SK-N-SH (cell line): ENCODE measurements at regions not wholly inside any gene's neighbourhood (a gene's known extent, or its start where the extent isn't known, plus 50 kb on each side); places are given as distances from the start of the nearest gene placed in this dataset.

Experiments used
- CTCF ChIA-PET: fragments of 300-600, 350-600 bp; formaldehyde crosslinking; extraction: SDS; loops from one replicate; lab custom pipeline; 2021; lab: Yijun Ruan, JAX
- POLR2A ChIA-PET: fragments of 350-600 bp; sonication (Branson Sonifier 250); formaldehyde crosslinking; extraction: SDS; loops from one replicate; lab custom pipeline; 2020; ENCODE audit warnings: antibody characterized with exemption, inconsistent platforms; lab: Yijun Ruan, JAX
- DNase-seq: peaks from one replicate; pipeline ENCODE4 v3.0.0; 2012
- H2AFZ ChIP-seq: fragments of 200-600 bp; sonication (generic); 2 replicates; pipeline ENCODE4 v1.8.1; 2016; ENCODE audit warnings: antibody characterized with exemption, mild to moderate bottlenecking, low read depth
- H3F3A ChIP-seq: fragments of 200-600 bp; sonication (generic); replicated peaks from 2 replicates; pipeline ENCODE3; 2016; ENCODE audit warnings: antibody characterized with exemption, mild to moderate bottlenecking; ENCODE audit not compliant: insufficient read depth
- H3K27ac ChIP-seq, 2 experiments: fragments of 200-500 bp in 1 of 2; fragments of 200-600 bp in 1 of 2; sonication (Bioruptor generic) in 1 of 2; sonication (generic), shearing (Covaris generic) in 1 of 2; 2 replicates each; pipeline versions ENCODE4 v1.5.1 to v1.6.1; 2014 to 2016; ENCODE audit warnings: low read depth in 2 of 2, inconsistent platforms in 1 of 2, low read length in 1 of 2, mild to moderate bottlenecking in 1 of 2, mixed read lengths in 1 of 2
- H3K27me3 ChIP-seq: fragments of 200-600 bp; sonication (generic), shearing (Covaris generic); 2 replicates; pipeline ENCODE4 v1.6.1; 2016; ENCODE audit warnings: mixed run types; ENCODE audit not compliant: insufficient read depth
- H3K36me3 ChIP-seq, 2 experiments: fragments of 200-500 bp in 1 of 2; fragments of 200-600 bp in 1 of 2; sonication (Bioruptor generic) in 1 of 2; sonication (generic) in 1 of 2; replicated peaks in 1 of 2; 2 replicates each; pipeline versions ENCODE3 to v1.5.1; 2014 to 2016; ENCODE audit warnings: low read length in 1 of 2, mild to moderate bottlenecking in 1 of 2; ENCODE audit not compliant: insufficient read depth in 2 of 2, control insufficient read depth in 1 of 2
- H3K4me1 ChIP-seq, 2 experiments: fragments of 200-500 bp in 1 of 2; fragments of 200-600 bp in 1 of 2; sonication (Bioruptor generic) in 1 of 2; sonication (generic), shearing (Covaris generic) in 1 of 2; 2 replicates each; pipeline versions ENCODE4 v1.5.1 to v1.6.1; 2014 to 2016; ENCODE audit warnings: low read depth in 1 of 2, low read length in 1 of 2, mixed run types in 1 of 2; ENCODE audit not compliant: insufficient read depth in 2 of 2, control insufficient read depth in 1 of 2
- H3K4me2 ChIP-seq: fragments of 200-600 bp; sonication (generic), shearing (Covaris generic); 2 replicates; pipeline ENCODE4 v1.6.1; 2017; ENCODE audit warnings: mixed run types
- H3K4me3 ChIP-seq, 2 experiments: fragments of 200-500 bp in 1 of 2; fragments of 200-600 bp in 1 of 2; sonication (Bioruptor generic) in 1 of 2; sonication (generic), shearing (Covaris generic) in 1 of 2; 2 replicates each; pipeline versions ENCODE4 v1.5.1 to v1.8.1; 2014 to 2016; ENCODE audit warnings: low read depth in 2 of 2, inconsistent platforms in 1 of 2, low read length in 1 of 2, mild to moderate bottlenecking in 1 of 2, mixed read lengths in 1 of 2, moderate library complexity in 1 of 2
- H3K79me2 ChIP-seq: fragments of 200-600 bp; sonication (generic); 2 replicates; pipeline ENCODE4 v1.8.1; 2017; ENCODE audit warnings: mild to moderate bottlenecking; ENCODE audit not compliant: insufficient read depth
- H3K9ac ChIP-seq: fragments of 200-600 bp; sonication (generic); 2 replicates; pipeline ENCODE4 v1.6.1; 2017; ENCODE audit warnings: mixed run types
- H3K9me2 ChIP-seq: fragments of 200-600 bp; sonication (generic); 2 replicates; pipeline ENCODE4 v1.6.1; 2017; ENCODE audit warnings: mixed run types
- H3K9me3 ChIP-seq: fragments of 200-600 bp; sonication (generic); 2 replicates; pipeline ENCODE4 v1.6.1; 2017; ENCODE audit warnings: mixed run types, mild to moderate bottlenecking, moderate library complexity
- H4K20me1 ChIP-seq: fragments of 200-600 bp; sonication (generic); 2 replicates; pipeline ENCODE4 v1.6.1; 2017; ENCODE audit warnings: mild to moderate bottlenecking, mixed run types; ENCODE audit not compliant: insufficient read depth
- MEF2A ChIP-seq: IDR thresholded peaks from 2 replicates; pipeline ENCODE4 v1.4.0; 2012; ENCODE audit warnings: low read depth, borderline replicate concordance
- WGBS: methylation state at CpG from one replicate; pipeline ENCODE4 v1.1.6; 2017; ENCODE audit warnings: low lambda C conversion rate; 5-methylcytosine and 5-hydroxymethylcytosine counted together
- TF ChIP-seq, protein P1 (sequence below): fragments of 200-600 bp; sonication (generic); IDR thresholded peaks from 2 replicates; pipeline ENCODE4 v1.6.1; 2017; ENCODE audit warnings: antibody characterized with exemption, mild to moderate bottlenecking, moderate library complexity
- TF ChIP-seq, protein P2 (sequence below): IDR thresholded peaks from 2 replicates; pipeline ENCODE4 v1.6.1; 2012; ENCODE audit warnings: mild to moderate bottlenecking, low read depth, low read length, moderate library complexity

DNA sequence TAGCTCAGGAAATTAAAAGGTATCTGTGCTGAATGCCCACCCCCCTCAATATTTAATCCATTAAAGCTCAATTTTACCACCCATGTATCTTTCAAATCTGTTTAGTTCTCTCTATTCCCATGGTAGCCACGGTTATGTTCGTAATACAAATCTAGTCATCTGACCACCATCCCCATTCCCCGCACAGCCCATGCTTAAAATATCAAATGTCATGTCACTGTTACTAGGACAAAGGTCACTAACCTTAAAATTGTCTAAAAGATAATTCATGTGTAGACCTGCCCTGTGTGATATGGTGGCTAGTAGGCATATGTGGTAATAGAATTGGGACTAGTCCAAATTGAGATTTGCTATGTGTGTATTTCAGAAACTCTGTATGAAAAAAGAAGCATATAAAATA, 728.5 kb upstream of the B3GALT2 start:
- no peaks in the 10 kb centered on the region; a peak in 1 of 4 replicates for H3K4me1 ChIP-seq
- DNase-seq: no peak
- no peak overlapping the region for H3K4me3 ChIP-seq
- H3K4me2 ChIP-seq: no peak overlapping the region
- H3K36me3 ChIP-seq: no peaks in the 10 kb centered on the region
- H2AFZ ChIP-seq: no peak overlapping the region
- no peaks in the 10 kb centered on the region for H3K27me3 ChIP-seq
- 26% methylated on average over 3 of the region's 3 CpGs for WGBS
- no peaks in the 10 kb centered on the region for H3F3A ChIP-seq
- no peak overlapping the region for H3K27ac ChIP-seq
- CTCF ChIA-PET: interaction anchor here (0.9 kb wide), 1 partner anchor 10 kb away, joined by 3 read pairs; no protein-coding TSS in a partner anchor
- no peaks in the 10 kb centered on the region for H3K79me2 ChIP-seq
- no peak overlapping the region for H3K9ac ChIP-seq
- H4K20me1 ChIP-seq: no peaks in the 10 kb centered on the region
- POLR2A ChIA-PET: no interaction called here
- no peaks in the 10 kb centered on the region for H3K9me3 ChIP-seq
- H3K9me2 ChIP-seq: no peaks in the 10 kb centered on the region
- TF ChIP-seq, protein P1, sequence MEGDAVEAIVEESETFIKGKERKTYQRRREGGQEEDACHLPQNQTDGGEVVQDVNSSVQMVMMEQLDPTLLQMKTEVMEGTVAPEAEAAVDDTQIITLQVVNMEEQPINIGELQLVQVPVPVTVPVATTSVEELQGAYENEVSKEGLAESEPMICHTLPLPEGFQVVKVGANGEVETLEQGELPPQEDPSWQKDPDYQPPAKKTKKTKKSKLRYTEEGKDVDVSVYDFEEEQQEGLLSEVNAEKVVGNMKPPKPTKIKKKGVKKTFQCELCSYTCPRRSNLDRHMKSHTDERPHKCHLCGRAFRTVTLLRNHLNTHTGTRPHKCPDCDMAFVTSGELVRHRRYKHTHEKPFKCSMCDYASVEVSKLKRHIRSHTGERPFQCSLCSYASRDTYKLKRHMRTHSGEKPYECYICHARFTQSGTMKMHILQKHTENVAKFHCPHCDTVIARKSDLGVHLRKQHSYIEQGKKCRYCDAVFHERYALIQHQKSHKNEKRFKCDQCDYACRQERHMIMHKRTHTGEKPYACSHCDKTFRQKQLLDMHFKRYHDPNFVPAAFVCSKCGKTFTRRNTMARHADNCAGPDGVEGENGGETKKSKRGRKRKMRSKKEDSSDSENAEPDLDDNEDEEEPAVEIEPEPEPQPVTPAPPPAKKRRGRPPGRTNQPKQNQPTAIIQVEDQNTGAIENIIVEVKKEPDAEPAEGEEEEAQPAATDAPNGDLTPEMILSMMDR: no peak
- TF ChIP-seq, protein P2, sequence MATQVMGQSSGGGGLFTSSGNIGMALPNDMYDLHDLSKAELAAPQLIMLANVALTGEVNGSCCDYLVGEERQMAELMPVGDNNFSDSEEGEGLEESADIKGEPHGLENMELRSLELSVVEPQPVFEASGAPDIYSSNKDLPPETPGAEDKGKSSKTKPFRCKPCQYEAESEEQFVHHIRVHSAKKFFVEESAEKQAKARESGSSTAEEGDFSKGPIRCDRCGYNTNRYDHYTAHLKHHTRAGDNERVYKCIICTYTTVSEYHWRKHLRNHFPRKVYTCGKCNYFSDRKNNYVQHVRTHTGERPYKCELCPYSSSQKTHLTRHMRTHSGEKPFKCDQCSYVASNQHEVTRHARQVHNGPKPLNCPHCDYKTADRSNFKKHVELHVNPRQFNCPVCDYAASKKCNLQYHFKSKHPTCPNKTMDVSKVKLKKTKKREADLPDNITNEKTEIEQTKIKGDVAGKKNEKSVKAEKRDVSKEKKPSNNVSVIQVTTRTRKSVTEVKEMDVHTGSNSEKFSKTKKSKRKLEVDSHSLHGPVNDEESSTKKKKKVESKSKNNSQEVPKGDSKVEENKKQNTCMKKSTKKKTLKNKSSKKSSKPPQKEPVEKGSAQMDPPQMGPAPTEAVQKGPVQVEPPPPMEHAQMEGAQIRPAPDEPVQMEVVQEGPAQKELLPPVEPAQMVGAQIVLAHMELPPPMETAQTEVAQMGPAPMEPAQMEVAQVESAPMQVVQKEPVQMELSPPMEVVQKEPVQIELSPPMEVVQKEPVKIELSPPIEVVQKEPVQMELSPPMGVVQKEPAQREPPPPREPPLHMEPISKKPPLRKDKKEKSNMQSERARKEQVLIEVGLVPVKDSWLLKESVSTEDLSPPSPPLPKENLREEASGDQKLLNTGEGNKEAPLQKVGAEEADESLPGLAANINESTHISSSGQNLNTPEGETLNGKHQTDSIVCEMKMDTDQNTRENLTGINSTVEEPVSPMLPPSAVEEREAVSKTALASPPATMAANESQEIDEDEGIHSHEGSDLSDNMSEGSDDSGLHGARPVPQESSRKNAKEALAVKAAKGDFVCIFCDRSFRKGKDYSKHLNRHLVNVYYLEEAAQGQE: no peak
- TF ChIP-seq, all 33 proteins: peak for 0

DNA sequence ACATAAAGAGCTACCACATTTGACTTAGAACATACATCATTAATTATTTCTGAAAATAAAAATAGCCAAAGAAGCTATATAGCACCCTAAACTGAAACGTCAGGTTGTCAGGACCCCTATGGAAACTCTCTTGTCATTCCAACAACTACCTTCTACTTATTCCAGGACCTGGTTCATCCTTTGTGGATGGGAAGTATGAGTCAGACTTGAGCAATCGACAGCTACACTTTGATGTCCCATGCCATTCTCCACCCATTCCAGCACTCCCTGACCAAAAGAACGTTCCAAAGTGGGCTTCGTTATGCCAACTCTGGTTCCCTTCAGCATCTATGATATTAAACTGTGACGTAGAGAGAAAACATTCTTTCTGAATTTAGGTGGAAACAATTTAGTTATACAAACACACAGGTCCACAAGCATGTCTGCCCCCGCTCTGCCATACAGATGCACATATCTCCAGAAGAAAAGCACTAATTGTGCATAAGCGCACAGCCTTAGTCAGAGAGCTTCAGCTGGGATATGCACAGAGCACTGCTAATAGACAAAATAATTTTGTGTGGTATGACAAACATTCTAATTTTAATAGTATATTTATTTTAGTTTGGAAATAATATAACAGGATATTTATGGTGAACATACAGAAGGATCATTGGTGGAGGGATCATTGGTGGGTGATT, 723.1 kb upstream of the B3GALT2 start:
- no peak overlapping the region for H3K9ac ChIP-seq
- no peaks in the 10 kb centered on the region for H3K36me3 ChIP-seq
- DNase-seq: no peak
- no peaks in the 10 kb centered on the region for H3K27me3 ChIP-seq
- POLR2A ChIA-PET: no interaction called here
- no peak overlapping the region for H2AFZ ChIP-seq
- no peaks in the 10 kb centered on the region for H3F3A ChIP-seq
- no peak overlapping the region for H3K4me3 ChIP-seq
- peaks cover 0 to 3% of the 10 kb centered on the region in 2 experiments; a peak in 2 of 4 replicates for H3K4me1 ChIP-seq
- 20% methylated on average over 7 of the region's 7 CpGs for WGBS
- no peaks in the 10 kb centered on the region for H3K9me2 ChIP-seq
- H4K20me1 ChIP-seq: no peaks in the 10 kb centered on the region
- CTCF ChIA-PET: no interaction called here
- H3K79me2 ChIP-seq: no peaks in the 10 kb centered on the region
- no peaks in the 10 kb centered on the region for H3K9me3 ChIP-seq
- TF ChIP-seq MEF2A: no peak
- no peak overlapping the region for H3K27ac ChIP-seq
- no peak overlapping the region for H3K4me2 ChIP-seq
